Skin epidermis (tissue), 12 donors: ENCODE measurements at regions not wholly inside any gene's neighbourhood (a gene's known extent, or its start where the extent isn't known, plus 50 kb on each side); places are given as distances from the start of the nearest gene placed in this dataset.

ENCODE experiments used
- H3K27ac ChIP-seq, 21 experiments: fragments of 200-600 bp; sonication (generic) in 11 of 21; one replicate each; pipeline ENCODE4 v1.5.0; 2020; ENCODE audit warnings: mild to moderate bottlenecking in 3 of 21, inconsistent platforms in 2 of 21, moderate library complexity in 2 of 21
- H3K4me3 ChIP-seq, 7 experiments: fragments of 200-600 bp; sonication (generic) in 2 of 7; one replicate each; pipeline ENCODE4 v1.5.0; 2020; ENCODE audit warnings: inconsistent platforms in 2 of 7, mild to moderate bottlenecking in 2 of 7, moderate library complexity in 1 of 7

DNA sequence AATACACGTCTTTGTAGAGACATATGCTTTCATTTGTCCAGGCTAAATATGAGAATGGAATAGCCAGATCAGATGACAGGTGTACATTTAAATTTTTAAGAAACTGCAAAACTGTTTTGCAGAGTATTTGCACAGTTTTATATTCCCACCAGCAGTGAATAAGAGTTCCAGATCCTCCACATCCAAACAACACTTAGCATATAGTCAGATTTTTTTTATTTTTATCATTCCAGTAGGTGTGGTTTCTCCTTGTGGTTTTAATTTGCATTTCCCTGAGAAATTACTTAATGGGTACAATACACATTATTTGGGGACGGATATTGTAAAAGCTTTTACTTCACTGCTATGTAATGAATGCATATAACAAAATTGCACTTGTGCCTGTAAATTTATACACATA lies 56.7 kb upstream of the IRF2 start:
- peak overlapping the region in 1 of 21 experiments; percentile 52 for H3K27ac ChIP-seq
- no peak overlapping the region for H3K4me3 ChIP-seq

DNA sequence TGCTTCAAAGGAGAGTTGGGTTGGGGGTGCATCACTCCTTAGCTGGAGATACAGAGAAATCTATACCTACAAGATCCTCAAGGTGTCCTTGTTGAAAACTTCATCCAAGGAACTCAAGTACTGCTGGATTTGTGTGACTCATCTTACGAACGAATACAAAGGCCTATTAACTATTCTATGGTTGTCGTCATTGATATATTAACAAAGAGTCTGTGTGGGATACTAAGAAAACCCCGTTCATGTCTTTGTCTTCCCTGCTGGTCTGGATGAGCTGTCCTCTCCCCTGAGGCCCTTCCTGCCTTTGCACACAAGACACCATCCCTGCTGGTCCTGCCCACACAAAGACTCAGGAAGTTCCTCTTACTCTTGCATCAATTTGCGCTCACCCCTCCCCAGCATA lies 54.9 kb upstream of the IRF2 start:
- Histone ChIP-seq H3K4me3 (no peak overlapping the region), H3K27ac (peak overlapping the region in 2 of 21 experiments; percentile 22 to 33)

DNA sequence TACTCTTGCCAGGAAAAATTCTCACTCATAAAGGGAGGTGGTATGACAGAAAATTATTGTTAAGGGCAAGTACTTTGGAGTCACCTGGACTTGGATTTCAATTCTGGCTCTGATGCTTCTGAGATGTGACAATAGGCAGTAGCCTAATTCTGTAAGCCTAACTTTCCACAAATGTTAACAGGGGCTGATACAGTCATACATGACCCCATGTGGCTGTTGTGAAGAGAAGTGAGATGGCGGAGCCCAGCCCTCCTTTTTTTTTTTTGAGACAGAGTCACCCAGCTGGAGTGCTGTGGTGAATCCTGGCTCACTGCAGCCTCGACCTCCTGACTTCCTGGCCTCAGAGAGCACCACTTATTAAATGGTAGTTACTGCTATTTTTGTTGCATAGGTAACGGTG lies 54.4 kb upstream of the IRF2 start:
- Histone ChIP-seq H3K4me3 (no peak overlapping the region), H3K27ac (peak overlapping the region in 2 of 21 experiments; percentile 22 to 33)

DNA sequence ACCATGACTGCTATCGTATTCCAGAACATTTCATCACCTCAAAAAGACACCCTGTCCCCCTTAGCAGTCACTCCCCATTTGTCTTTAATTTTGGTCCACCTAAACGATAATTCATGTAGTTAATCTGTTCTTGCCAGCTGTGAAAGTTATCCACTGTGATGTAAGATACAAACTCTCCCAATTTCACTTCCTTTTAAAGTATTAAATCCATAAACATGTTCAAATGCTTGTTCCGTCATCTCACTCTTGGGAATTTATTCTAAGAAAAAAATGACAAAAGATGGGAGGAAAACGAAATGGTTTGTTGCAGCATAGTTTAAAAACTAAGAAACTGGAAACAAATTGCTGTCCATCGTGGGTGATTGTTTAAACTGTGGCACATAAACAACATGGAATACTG lies 53.7 kb upstream of the IRF2 start:
- Histone ChIP-seq H3K27ac (peak overlapping the region in 1 of 21 experiments; percentile 22), H3K4me3 (no peak overlapping the region)

DNA sequence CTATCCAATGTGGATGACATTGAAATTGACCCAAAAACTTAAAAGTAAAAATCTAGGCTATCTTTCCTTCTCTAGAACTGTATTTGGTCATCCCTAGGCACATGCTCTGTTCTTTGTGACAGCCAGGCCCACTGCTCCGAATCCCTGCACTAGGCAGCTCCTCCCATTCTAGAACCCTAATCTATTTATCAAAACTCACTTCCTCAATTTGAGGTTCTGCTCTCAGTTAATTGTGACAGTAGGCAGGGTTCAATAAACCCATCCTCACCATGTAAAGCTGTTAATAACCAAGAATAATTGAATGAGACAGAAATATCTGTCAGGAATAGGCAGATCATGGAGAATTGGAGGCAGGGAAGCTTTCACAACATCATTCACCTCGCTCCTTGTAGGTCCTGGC lies 51.9 kb upstream of the IRF2 start:
- no peak overlapping the region for H3K4me3 ChIP-seq

More for the DNA sequence above, 51.9 kb upstream of the IRF2 start:
- H3K27ac ChIP-seq: no peak overlapping the region
